Thoracic aorta (tissue), 2 donors: ENCODE measurements at regions not wholly inside any gene's neighbourhood (a gene's known extent, or its start where the extent isn't known, plus 50 kb on each side); places are given as distances from the start of the nearest gene placed in this dataset.

ENCODE experiments used
- ATAC-seq: fragments of 150-250 bp; one replicate; pipeline ENCODE4 v1.8.0; 2017; ENCODE audit warnings: low read depth; ENCODE audit not compliant: insufficient number of reproducible peaks, low FRiP score
- DNase-seq: peaks from one replicate; pipeline ENCODE4 v3.0.0-alpha.2; 2020; ENCODE audit warnings: low spot score
- H3K27ac ChIP-seq, 2 donors: fragments of 200-600 bp; sonication (generic); 1 replicate in 1 of 2; 2 replicates in 1 of 2; pipeline ENCODE4 v1.5.1; 2016; ENCODE audit warnings: mild to moderate bottlenecking in 2 of 2, moderate library complexity in 2 of 2
- H3K27me3 ChIP-seq: fragments of 200-600 bp; sonication (generic); replicated peaks from 2 replicates; pipeline ENCODE4 v1.6.0; 2016; ENCODE audit warnings: mild to moderate bottlenecking; ENCODE audit not compliant: insufficient read depth
- H3K36me3 ChIP-seq: fragments of 200-600 bp; sonication (generic); one replicate; pipeline ENCODE4 v1.5.1; 2016
- H3K4me1 ChIP-seq, 2 donors: fragments of 200-600 bp; sonication (generic); 1 replicate in 1 of 2; 2 replicates in 1 of 2; pipeline versions ENCODE4 v1.5.1 to v1.6.0; 2016; ENCODE audit warnings: low read depth in 2 of 2, mild to moderate bottlenecking in 1 of 2; ENCODE audit not compliant: control insufficient read depth in 1 of 2
- H3K4me3 ChIP-seq: fragments of 200-600 bp; sonication (generic); 2 replicates; pipeline ENCODE4 v1.5.1; 2016; ENCODE audit warnings: mild to moderate bottlenecking
- H3K9me3 ChIP-seq: fragments of 200-600 bp; sonication (generic); 2 replicates; pipeline ENCODE4 v1.5.1; 2016
- TF ChIP-seq, protein P1 (sequence below): fragments of 200-600 bp; sonication (generic); IDR thresholded peaks from one replicate; pipeline ENCODE4 v1.5.1; 2019; ENCODE audit warnings: antibody characterized with exemption

GRCh38 chr18:35822413-35822812 lies 150.1 kb upstream of the RMP24 start:
- H3K27me3 ChIP-seq = no peaks in the 10 kb centered on the region
- TF ChIP-seq, protein P1, sequence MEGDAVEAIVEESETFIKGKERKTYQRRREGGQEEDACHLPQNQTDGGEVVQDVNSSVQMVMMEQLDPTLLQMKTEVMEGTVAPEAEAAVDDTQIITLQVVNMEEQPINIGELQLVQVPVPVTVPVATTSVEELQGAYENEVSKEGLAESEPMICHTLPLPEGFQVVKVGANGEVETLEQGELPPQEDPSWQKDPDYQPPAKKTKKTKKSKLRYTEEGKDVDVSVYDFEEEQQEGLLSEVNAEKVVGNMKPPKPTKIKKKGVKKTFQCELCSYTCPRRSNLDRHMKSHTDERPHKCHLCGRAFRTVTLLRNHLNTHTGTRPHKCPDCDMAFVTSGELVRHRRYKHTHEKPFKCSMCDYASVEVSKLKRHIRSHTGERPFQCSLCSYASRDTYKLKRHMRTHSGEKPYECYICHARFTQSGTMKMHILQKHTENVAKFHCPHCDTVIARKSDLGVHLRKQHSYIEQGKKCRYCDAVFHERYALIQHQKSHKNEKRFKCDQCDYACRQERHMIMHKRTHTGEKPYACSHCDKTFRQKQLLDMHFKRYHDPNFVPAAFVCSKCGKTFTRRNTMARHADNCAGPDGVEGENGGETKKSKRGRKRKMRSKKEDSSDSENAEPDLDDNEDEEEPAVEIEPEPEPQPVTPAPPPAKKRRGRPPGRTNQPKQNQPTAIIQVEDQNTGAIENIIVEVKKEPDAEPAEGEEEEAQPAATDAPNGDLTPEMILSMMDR = no peak

DNA sequence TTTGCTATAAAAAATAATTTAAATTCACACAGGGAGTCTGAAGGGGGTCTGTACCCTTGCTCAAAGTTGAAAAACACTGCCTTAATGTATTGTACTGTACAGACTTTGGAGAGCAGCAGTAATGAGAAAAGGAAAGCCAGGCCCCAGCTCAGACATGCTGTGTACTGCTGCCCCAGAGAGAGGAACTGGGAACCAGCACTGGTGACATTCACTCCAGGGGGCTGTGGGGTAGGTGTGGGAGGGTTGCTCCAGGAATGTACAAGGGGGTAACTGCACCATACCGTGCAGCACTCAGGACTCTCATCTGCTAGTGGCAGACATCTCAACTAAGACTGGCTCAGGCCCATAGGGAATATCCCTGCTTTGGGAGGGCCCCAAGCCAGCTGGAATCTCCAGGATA lies 146.0 kb upstream of the RMP24 start:
- Histone ChIP-seq H3K9me3 (no peaks in the 10 kb centered on the region), H3K36me3 (no peaks in the 10 kb centered on the region), H3K4me3 (no peak overlapping the region), H3K27me3 (no peaks in the 10 kb centered on the region), H3K4me1 (no peaks in the 10 kb centered on the region), H3K27ac (no peak overlapping the region)
- DNase-seq (no peak), ATAC-seq (no peak)
- TF ChIP-seq, protein P1 = no peak

More at GRCh38 chr18:35822413-35822812, 150.1 kb upstream of the RMP24 start:
- H3K27ac ChIP-seq = no peak overlapping the region
- no peaks in the 10 kb centered on the region for H3K4me1 ChIP-seq
- H3K9me3 ChIP-seq = no peaks in the 10 kb centered on the region
- no peaks in the 10 kb centered on the region for H3K36me3 ChIP-seq
- DNase-seq (no peak), ATAC-seq (no peak)
- no peak overlapping the region for H3K4me3 ChIP-seq

GRCh38 chr18:35827275-35827902 lies 145.1 kb upstream of the RMP24 start:
- Histone ChIP-seq H3K27ac (no peak overlapping the region), H3K27me3 (no peaks in the 10 kb centered on the region)

DNA sequence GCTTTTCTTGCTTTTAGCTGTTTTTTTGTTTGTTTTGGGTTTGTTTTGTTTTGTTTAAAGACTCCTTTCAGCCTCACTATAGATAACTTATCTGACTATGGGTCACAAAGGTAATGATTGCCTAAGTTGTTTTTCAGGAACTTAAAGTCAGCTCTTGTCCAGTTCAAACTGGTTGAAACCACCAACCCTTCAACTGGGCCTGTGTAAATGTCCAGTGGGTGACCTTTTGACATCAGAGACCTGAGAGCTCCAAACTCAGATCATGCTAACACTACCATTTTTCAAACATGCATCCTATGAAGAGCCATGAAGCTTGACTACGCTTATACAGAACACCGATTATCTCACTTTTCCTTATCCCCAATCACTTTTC lies 144.6 kb upstream of the RMP24 start:
- H3K27me3 ChIP-seq = no peaks in the 10 kb centered on the region
- H3K4me1 ChIP-seq = no peaks in the 10 kb centered on the region
- no peak overlapping the region for H3K4me3 ChIP-seq
- H3K36me3 ChIP-seq = no peaks in the 10 kb centered on the region
- TF ChIP-seq, protein P1 = no peak
- no peak for DNase-seq
- no peak overlapping the region for H3K27ac ChIP-seq
- no peak for ATAC-seq
- H3K9me3 ChIP-seq = peaks cover 5% of the 10 kb centered on the region

More at GRCh38 chr18:35827275-35827902, 145.1 kb upstream of the RMP24 start:
- H3K9me3 ChIP-seq = peaks cover 2% of the 10 kb centered on the region
- H3K4me1 ChIP-seq = no peaks in the 10 kb centered on the region
- H3K4me3 ChIP-seq = no peak overlapping the region
- H3K36me3 ChIP-seq = no peaks in the 10 kb centered on the region
- no peak for ATAC-seq
- DNase-seq = no peak
- TF ChIP-seq, protein P1 = no peak

DNA sequence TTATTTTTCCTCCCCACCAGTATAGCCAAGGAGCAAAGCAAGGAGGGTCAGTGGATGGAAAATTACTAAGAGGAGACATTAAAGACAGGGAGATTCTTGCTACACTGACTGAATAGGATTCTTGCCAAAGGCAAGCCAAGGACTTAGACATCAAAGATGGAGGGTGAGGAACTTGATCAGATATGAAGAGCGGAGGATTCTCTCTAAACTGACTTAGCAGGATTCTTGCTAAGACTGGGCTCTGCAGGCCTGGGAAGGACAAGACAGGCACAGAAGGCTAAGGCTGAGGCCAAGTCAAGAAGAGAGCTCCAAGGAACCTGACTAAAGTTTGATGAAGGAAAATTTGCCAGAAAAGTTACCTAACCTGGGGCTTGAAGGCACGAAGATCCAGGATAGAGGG lies 143.9 kb upstream of the RMP24 start:
- no peak for ATAC-seq
- H3K9me3 ChIP-seq = peaks cover 5% of the 10 kb centered on the region
- TF ChIP-seq, protein P1 = no peak
- no peak overlapping the region for H3K27ac ChIP-seq
- H3K4me3 ChIP-seq = no peak overlapping the region
- DNase-seq = no peak
- H3K4me1 ChIP-seq = no peaks in the 10 kb centered on the region
- H3K36me3 ChIP-seq = no peaks in the 10 kb centered on the region
- H3K27me3 ChIP-seq = no peaks in the 10 kb centered on the region
